C4-2B (cell line): ENCODE measurements at regions not wholly inside any gene's neighbourhood (a gene's known extent, or its start where the extent isn't known, plus 50 kb on each side); places are given as distances from the start of the nearest gene placed in this dataset.
A peak's percentile ranks its signal among the peaks of the same experiment; 100 is the strongest.
"Not testable (repeated sequence)": the region's sequence is repeated elsewhere in the genome, so short reads cannot be mapped to it uniquely, and the experiment has no call there.

ENCODE experiments used
- H3K27ac ChIP-seq: fragments of 450-650 bp; 2 replicates; pipeline ENCODE4 v1.5.1; 2017
- ZFX ChIP-seq: fragments of 450-650 bp; IDR thresholded peaks from 2 replicates; pipeline ENCODE4 v1.6.1; 2017
- TF ChIP-seq, protein P1 (sequence below): fragments of 450-650 bp; conservative IDR thresholded peaks from 2 replicates; pipeline ENCODE4 v1.5.1; 2017; ENCODE audit warnings: mild to moderate bottlenecking

- H3K27ac ChIP-seq, result peak overlapping the region; percentile 82; the same call in 1 of the 2 replicates
- TF ChIP-seq, protein P1, sequence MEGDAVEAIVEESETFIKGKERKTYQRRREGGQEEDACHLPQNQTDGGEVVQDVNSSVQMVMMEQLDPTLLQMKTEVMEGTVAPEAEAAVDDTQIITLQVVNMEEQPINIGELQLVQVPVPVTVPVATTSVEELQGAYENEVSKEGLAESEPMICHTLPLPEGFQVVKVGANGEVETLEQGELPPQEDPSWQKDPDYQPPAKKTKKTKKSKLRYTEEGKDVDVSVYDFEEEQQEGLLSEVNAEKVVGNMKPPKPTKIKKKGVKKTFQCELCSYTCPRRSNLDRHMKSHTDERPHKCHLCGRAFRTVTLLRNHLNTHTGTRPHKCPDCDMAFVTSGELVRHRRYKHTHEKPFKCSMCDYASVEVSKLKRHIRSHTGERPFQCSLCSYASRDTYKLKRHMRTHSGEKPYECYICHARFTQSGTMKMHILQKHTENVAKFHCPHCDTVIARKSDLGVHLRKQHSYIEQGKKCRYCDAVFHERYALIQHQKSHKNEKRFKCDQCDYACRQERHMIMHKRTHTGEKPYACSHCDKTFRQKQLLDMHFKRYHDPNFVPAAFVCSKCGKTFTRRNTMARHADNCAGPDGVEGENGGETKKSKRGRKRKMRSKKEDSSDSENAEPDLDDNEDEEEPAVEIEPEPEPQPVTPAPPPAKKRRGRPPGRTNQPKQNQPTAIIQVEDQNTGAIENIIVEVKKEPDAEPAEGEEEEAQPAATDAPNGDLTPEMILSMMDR, result no peak
- no peak for TF ChIP-seq ZFX
Observed at GRCh38 chr10:124150807-124151417, 57.5 kb upstream of the CHST15 start.

DNA sequence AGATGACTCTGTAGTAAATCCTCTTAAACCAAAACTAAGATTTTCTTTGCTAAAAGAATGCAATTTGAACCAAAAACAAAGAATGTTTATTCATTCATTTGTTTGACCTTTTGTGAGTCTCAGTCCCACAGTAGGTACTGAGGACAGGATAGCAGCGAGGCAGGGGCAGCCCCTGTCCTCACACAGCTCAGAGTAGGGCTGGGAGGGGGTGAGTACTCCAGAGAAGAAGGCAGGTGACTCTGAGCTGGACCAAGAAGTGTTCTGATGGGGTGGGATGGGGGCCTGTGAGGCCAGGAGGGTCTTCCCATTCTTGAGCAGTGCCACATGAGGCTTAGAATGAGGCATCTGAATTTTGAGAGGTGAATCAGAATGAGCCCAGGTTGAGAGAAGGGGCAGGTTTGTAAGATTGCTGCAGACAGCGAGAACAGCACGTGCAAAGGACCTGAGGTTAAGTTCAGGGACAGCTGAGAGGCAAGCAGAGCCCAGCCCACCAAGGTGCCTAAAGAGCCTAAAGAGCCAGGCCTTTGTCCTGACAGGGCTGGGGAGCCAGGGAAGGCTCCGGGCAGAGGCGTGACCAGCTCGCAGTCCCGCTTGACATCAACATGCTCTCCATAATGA lies 56.9 kb upstream of the CHST15 start:
- TF ChIP-seq, protein P1, result no peak
- TF ChIP-seq ZFX, result no peak
- no peak overlapping the region for H3K27ac ChIP-seq

GRCh38 chr10:124149189-124150042 lies 56.0 kb upstream of the CHST15 start:
- H3K27ac ChIP-seq, result no peak overlapping the region
- TF ChIP-seq, protein P1, result no peak
- no peak for TF ChIP-seq ZFX

- not testable (repeated sequence) for H3K27ac ChIP-seq
Observed at GRCh38 chr10:124148509-124149188, 55.3 kb upstream of the CHST15 start.

- TF ChIP-seq ZFX, result no peak
- TF ChIP-seq, protein P1, result no peak
- no peak overlapping the region for H3K27ac ChIP-seq
Observed at GRCh38 chr10:124146483-124146882, 53.1 kb upstream of the CHST15 start.

- no peak for TF ChIP-seq ZFX
- TF ChIP-seq, protein P1, result no peak
- H3K27ac ChIP-seq, result no peak overlapping the region
Observed at GRCh38 chr10:124145109-124145870, 51.9 kb upstream of the CHST15 start.

DNA sequence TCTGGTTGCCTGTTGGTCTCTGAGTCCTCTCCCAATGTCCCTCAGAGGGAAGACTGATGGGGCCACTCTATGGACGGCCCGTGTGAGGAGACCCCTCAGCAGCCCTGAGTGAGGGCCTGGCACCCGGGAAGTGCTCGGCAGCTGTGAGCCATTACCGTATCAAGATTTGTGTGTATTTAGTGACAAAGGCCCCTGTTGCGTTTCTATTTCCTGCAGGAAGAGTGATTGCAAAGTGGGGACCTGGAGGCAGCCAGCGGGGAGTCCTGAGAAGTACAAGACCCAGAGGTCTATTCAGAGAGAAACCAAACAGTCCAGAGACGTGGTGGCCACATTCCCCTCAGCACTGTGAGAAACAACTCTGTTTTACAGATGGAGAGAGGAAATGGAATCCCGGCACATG lies 51.1 kb upstream of the CHST15 start:
- TF ChIP-seq, protein P1, result no peak
- TF ChIP-seq ZFX, result no peak
- no peak overlapping the region for H3K27ac ChIP-seq
